Activated T-helper 1 cell treated with anti-CD3 and anti-CD28 coated beads, Interleukin-12 subunit alpha, Interleukin-12 subunit beta, Interleukin-2, Interleukin-4 antibody, amounts not matched to agents 30 ng/mL and 10 ng/mL and 1 ng/mL, durations not matched to agents 14 hours and 24 hours and 36 hours (primary cell): ENCODE measurements at regions not wholly inside any gene's neighbourhood (a gene's known extent, or its start where the extent isn't known, plus 50 kb on each side); places are given as distances from the start of the nearest gene placed in this dataset.
"Not testable (repeated sequence)": the region's sequence is repeated elsewhere in the genome, so short reads cannot be mapped to it uniquely, and the experiment has no call there.

Experiments
- DNase-seq: peaks from one replicate; pipeline ENCODE4 v3.0.0; 2021; ENCODE audit warnings: low spot score
- H3K27ac Mint-ChIP-seq: one replicate; pipeline ENCODE4 v1.8.0; 2021; ENCODE audit warnings: mild to moderate bottlenecking, mixed read lengths
- H3K27me3 Mint-ChIP-seq: one replicate; pipeline ENCODE4 v1.8.0; 2022; ENCODE audit warnings: mild to moderate bottlenecking, moderate library complexity, mixed read lengths; ENCODE audit not compliant: insufficient read depth
- H3K36me3 Mint-ChIP-seq: one replicate; pipeline ENCODE4 v1.8.0; 2021; ENCODE audit warnings: low read depth, mixed read lengths
- H3K4me1 Mint-ChIP-seq: one replicate; pipeline ENCODE4 v1.8.0; 2021; ENCODE audit warnings: low read depth, mixed read lengths
- H3K4me3 Mint-ChIP-seq: one replicate; pipeline ENCODE4 v1.8.0; 2021; ENCODE audit warnings: mild to moderate bottlenecking, moderate library complexity, mixed read lengths
- H3K9me3 Mint-ChIP-seq: one replicate; pipeline ENCODE4 v1.8.0; 2021; ENCODE audit warnings: mixed read lengths
- intact Hi-C: fragments of 100-400 bp; cut with micrococcal nuclease; formaldehyde crosslinking; loops from one replicate; pipeline ENCODE4 v1.15.1; 2024

- no peaks in the 10 kb centered on the region for H3K36me3 Mint-ChIP-seq
- H3K27me3 Mint-ChIP-seq, result no peaks in the 10 kb centered on the region
- no peak overlapping the region for H3K4me3 Mint-ChIP-seq
- intact Hi-C loops, result no loop called here
- no peaks in the 10 kb centered on the region for H3K9me3 Mint-ChIP-seq
- H3K4me1 Mint-ChIP-seq, result no peaks in the 10 kb centered on the region
- no peak for DNase-seq
- H3K27ac Mint-ChIP-seq, result no peak overlapping the region
Measured at GRCh38 chr4:134727696-134728095, 526.1 kb upstream of the PABPC4L start.

- Mint-ChIP-seq H3K27ac (no peak overlapping the region), H3K9me3 (no peaks in the 10 kb centered on the region), H3K27me3 (no peaks in the 10 kb centered on the region), H3K4me1 (no peaks in the 10 kb centered on the region), H3K4me3 (no peak overlapping the region), H3K36me3 (no peaks in the 10 kb centered on the region)
- no peak for DNase-seq
- intact Hi-C loops, result no loop called here
Measured at GRCh38 chr4:134722306-134722705, 520.7 kb upstream of the PABPC4L start.

- Mint-ChIP-seq H3K36me3 (no peaks in the 10 kb centered on the region), H3K9me3 (no peaks in the 10 kb centered on the region), H3K27ac (no peak overlapping the region), H3K4me1 (no peaks in the 10 kb centered on the region), H3K27me3 (no peaks in the 10 kb centered on the region), H3K4me3 (no peak overlapping the region)
- DNase-seq, result no peak
- intact Hi-C loops, result no loop called here
Measured at GRCh38 chr4:134720030-134720429, 518.4 kb upstream of the PABPC4L start.

GRCh38 chr4:134708616-134709015 is 507.0 kb upstream of the PABPC4L start:
- Mint-ChIP-seq H3K4me3 (no peak overlapping the region), H3K27ac (no peak overlapping the region), H3K9me3 (peaks cover 8% of the 10 kb centered on the region), H3K4me1 (no peaks in the 10 kb centered on the region), H3K36me3 (no peaks in the 10 kb centered on the region), H3K27me3 (no peaks in the 10 kb centered on the region)
- intact Hi-C loops, result no loop called here
- no peak for DNase-seq

- H3K27ac Mint-ChIP-seq, result no peak overlapping the region
- intact Hi-C loops, result no loop called here
- H3K4me1 Mint-ChIP-seq, result no peaks in the 10 kb centered on the region
- H3K36me3 Mint-ChIP-seq, result no peaks in the 10 kb centered on the region
- DNase-seq, result no peak
- no peak overlapping the region for H3K4me3 Mint-ChIP-seq
- peaks cover 6% of the 10 kb centered on the region for H3K9me3 Mint-ChIP-seq
- no peaks in the 10 kb centered on the region for H3K27me3 Mint-ChIP-seq
Measured at GRCh38 chr4:134708026-134708425, 506.4 kb upstream of the PABPC4L start.

- H3K9me3 Mint-ChIP-seq, result peaks cover 3% of the 10 kb centered on the region
- intact Hi-C loops, result no loop called here
- H3K27ac Mint-ChIP-seq, result no peak overlapping the region
- DNase-seq, result no peak
- H3K36me3 Mint-ChIP-seq, result no peaks in the 10 kb centered on the region
- H3K4me3 Mint-ChIP-seq, result no peak overlapping the region
- H3K27me3 Mint-ChIP-seq, result no peaks in the 10 kb centered on the region
- no peaks in the 10 kb centered on the region for H3K4me1 Mint-ChIP-seq
Measured at GRCh38 chr4:134702374-134702773, 500.8 kb upstream of the PABPC4L start.

GRCh38 chr4:134700251-134700650 is 498.7 kb upstream of the PABPC4L start:
- intact Hi-C loops, result no loop called here
- no peaks in the 10 kb centered on the region for H3K36me3 Mint-ChIP-seq
- H3K4me1 Mint-ChIP-seq, result no peaks in the 10 kb centered on the region
- peaks cover 3% of the 10 kb centered on the region for H3K9me3 Mint-ChIP-seq
- no peaks in the 10 kb centered on the region for H3K27me3 Mint-ChIP-seq
- H3K4me3 Mint-ChIP-seq, result no peak overlapping the region
- no peak for DNase-seq
- no peak overlapping the region for H3K27ac Mint-ChIP-seq

GRCh38 chr4:134698831-134699230 is 497.2 kb upstream of the PABPC4L start:
- H3K36me3 Mint-ChIP-seq, intact Hi-C loops, H3K4me3 Mint-ChIP-seq, H3K27ac Mint-ChIP-seq, H3K27me3 Mint-ChIP-seq, DNase-seq, H3K4me1 Mint-ChIP-seq, H3K9me3 Mint-ChIP-seq: not testable (repeated sequence)

- no peaks in the 10 kb centered on the region for H3K4me1 Mint-ChIP-seq
- intact Hi-C loops, result no loop called here
- H3K4me3 Mint-ChIP-seq, result no peak overlapping the region
- H3K27me3 Mint-ChIP-seq, result no peaks in the 10 kb centered on the region
- no peak for DNase-seq
- no peaks in the 10 kb centered on the region for H3K36me3 Mint-ChIP-seq
- no peak overlapping the region for H3K27ac Mint-ChIP-seq
- peaks cover 3% of the 10 kb centered on the region for H3K9me3 Mint-ChIP-seq
Measured at GRCh38 chr4:134695433-134695832, 493.8 kb upstream of the PABPC4L start.

GRCh38 chr4:134691915-134692314 is 490.3 kb upstream of the PABPC4L start:
- no peaks in the 10 kb centered on the region for H3K36me3 Mint-ChIP-seq
- H3K27ac Mint-ChIP-seq, result no peak overlapping the region
- intact Hi-C loops, result no loop called here
- no peak for DNase-seq
- no peak overlapping the region for H3K4me3 Mint-ChIP-seq
- no peaks in the 10 kb centered on the region for H3K9me3 Mint-ChIP-seq
- H3K4me1 Mint-ChIP-seq, result no peaks in the 10 kb centered on the region
- H3K27me3 Mint-ChIP-seq, result no peaks in the 10 kb centered on the region

- H3K27ac Mint-ChIP-seq, result no peak overlapping the region
- no peaks in the 10 kb centered on the region for H3K4me1 Mint-ChIP-seq
- intact Hi-C loops, result no loop called here
- H3K4me3 Mint-ChIP-seq, result no peak overlapping the region
- H3K36me3 Mint-ChIP-seq, result no peaks in the 10 kb centered on the region
- DNase-seq, result no peak
- no peaks in the 10 kb centered on the region for H3K27me3 Mint-ChIP-seq
- peaks cover 8% of the 10 kb centered on the region for H3K9me3 Mint-ChIP-seq
Measured at GRCh38 chr4:134687646-134688628, 486.3 kb upstream of the PABPC4L start.

GRCh38 chr4:134677209-134677814 is 475.7 kb upstream of the PABPC4L start:
- no peaks in the 10 kb centered on the region for H3K36me3 Mint-ChIP-seq
- intact Hi-C loops, result no loop called here
- H3K4me3 Mint-ChIP-seq, result no peak overlapping the region
- no peaks in the 10 kb centered on the region for H3K27me3 Mint-ChIP-seq
- H3K9me3 Mint-ChIP-seq, result no peaks in the 10 kb centered on the region
- DNase-seq, result no peak
- no peaks in the 10 kb centered on the region for H3K4me1 Mint-ChIP-seq
- no peak overlapping the region for H3K27ac Mint-ChIP-seq

GRCh38 chr4:134668237-134668636 is 466.6 kb upstream of the PABPC4L start:
- no peaks in the 10 kb centered on the region for H3K27me3 Mint-ChIP-seq
- no peak overlapping the region for H3K4me3 Mint-ChIP-seq
- H3K4me1 Mint-ChIP-seq, result no peaks in the 10 kb centered on the region
- no peak for DNase-seq
- no peaks in the 10 kb centered on the region for H3K36me3 Mint-ChIP-seq
- intact Hi-C loops, result no loop called here
- H3K9me3 Mint-ChIP-seq, result no peaks in the 10 kb centered on the region
- H3K27ac Mint-ChIP-seq, result no peak overlapping the region
